Erythroblast (primary cell): ENCODE measurements at regions not wholly inside any gene's neighbourhood (a gene's known extent, or its start where the extent isn't known, plus 50 kb on each side); places are given as distances from the start of the nearest gene placed in this dataset.

ENCODE experiments used
- GATA1 ChIP-seq: IDR thresholded peaks from 2 replicates; pipeline ENCODE4 v1.6.1; 2011; ENCODE audit warnings: low read depth, mild to moderate bottlenecking, control low read depth, low read length, moderate library complexity
- POLR2A ChIP-seq: IDR thresholded peaks from 2 replicates; pipeline ENCODE4 v1.6.1; 2011; ENCODE audit warnings: mild to moderate bottlenecking, low read length

GRCh38 chr7:131911112-131911511, 354.7 kb upstream of the PODXL start:
- TF ChIP-seq POLR2A (no peak), GATA1 (no peak)
